ENCODE measurements at regions not wholly inside any gene's neighbourhood (a gene's known extent, or its start where the extent isn't known, plus 50 kb on each side); places are given as distances from the start of the nearest gene placed in this dataset.

GRCh38 chr15:100712226-100712625 is 109.8 kb downstream of the ASB7 start:
- Histone ChIP-seq H4K20me1 (no peaks in the 10 kb centered on the region), H3K27me3 (no peaks in the 10 kb centered on the region), H3K9ac (no peak overlapping the region), H3K27ac (no peak overlapping the region), H3K4me2 (no peak overlapping the region), H3K36me3 (no peaks in the 10 kb centered on the region), H3K4me3 (no peak overlapping the region), H3K4me1 (no peaks in the 10 kb centered on the region), H3K9me3 (no peaks in the 10 kb centered on the region; the same call in 1 of the 2 replicates)
- TF ChIP-seq Cebpa-rat (IDR thresholded peaks at IDR 0.05), result no peak

DNA sequence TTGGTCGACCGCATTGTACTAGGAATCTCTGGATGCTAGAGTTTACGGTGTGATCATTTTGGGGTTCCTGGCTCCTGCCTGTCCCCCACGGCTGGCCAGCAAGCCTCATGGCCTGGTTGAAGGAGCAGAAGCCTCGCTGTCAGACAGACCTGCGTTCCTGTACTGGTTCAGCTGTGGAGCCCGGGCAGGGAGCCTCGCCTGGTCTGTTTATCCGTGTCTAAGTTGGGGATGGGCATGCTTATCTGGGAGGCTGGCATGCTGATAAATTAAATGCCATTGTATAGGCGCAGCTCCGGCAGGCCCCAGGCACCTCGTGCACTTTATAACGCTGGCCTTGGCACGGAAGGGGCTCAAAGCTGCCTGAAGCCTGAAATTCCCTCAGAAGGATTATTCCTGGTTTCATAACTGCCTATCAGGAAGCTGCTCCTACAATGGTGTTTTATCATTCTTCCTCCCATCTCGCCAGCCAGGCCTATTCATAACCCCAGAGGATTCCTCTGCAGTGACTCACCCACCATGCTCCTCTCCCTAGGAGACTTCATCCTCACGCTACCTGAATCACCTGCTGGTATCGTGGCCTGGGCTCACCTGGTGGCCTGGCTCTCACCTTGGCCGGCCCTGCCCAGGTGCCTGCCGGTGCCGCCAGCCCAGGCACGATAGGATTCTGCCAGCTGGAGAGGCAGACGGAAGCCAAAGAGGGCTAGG is 110.9 kb downstream of the ASB7 start:
- no peak overlapping the region for H3K9ac ChIP-seq
- no peak for TF ChIP-seq Cebpa-rat (IDR thresholded peaks at IDR 0.05)
- H3K27ac ChIP-seq, result no peak overlapping the region
- no peaks in the 10 kb centered on the region; the same call in 1 of the 2 replicates for H3K9me3 ChIP-seq
- no peaks in the 10 kb centered on the region for H3K27me3 ChIP-seq
- no peaks in the 10 kb centered on the region for H4K20me1 ChIP-seq
- H3K4me3 ChIP-seq, result no peak overlapping the region
- H3K4me1 ChIP-seq, result no peaks in the 10 kb centered on the region
- no peaks in the 10 kb centered on the region for H3K36me3 ChIP-seq
- H3K4me2 ChIP-seq, result no peak overlapping the region

DNA sequence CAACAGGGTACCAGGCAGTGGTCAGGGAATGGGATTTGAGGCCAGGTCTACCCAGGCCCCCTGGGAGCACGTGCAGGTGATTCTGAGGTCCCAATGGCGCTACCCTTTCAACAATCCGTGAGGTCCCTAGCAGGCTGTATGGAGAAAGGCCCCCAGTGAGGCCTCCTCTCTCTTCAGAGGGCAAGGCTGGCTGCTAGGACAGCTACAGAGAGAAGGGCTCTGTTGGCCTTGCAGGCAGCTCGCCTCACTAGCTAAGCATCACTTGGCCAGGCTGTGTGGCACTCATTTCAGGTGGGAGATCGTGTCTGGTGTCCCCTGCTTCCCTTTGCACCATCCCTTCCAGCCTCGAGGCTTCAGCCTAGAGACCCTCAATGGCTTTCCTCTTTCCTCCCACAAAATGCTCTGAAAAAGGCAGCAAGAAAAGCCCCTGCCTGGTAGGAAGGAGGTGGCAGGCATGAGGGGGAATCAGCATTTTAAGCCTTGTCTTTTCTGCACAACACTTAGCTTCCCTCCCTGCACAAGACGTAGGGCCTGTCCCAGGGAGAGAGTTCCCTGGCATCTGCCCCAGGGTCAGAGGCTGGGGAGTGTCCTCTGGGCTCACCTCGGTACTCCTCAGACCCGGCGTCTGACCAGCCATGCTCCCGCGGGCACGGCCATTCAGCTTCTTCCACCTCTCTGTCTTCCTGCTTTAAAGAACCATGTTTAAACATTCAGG is 111.8 kb downstream of the ASB7 start:
- Histone ChIP-seq H3K4me3 (no peak overlapping the region), H3K9ac (no peak overlapping the region), H3K36me3 (no peaks in the 10 kb centered on the region), H3K4me2 (no peak overlapping the region), H3K9me3 (no peaks in the 10 kb centered on the region; the same call in 1 of the 2 replicates), H4K20me1 (no peaks in the 10 kb centered on the region), H3K4me1 (no peaks in the 10 kb centered on the region), H3K27ac (no peak overlapping the region), H3K27me3 (no peaks in the 10 kb centered on the region)
- TF ChIP-seq Cebpa-rat (IDR thresholded peaks at IDR 0.05), result no peak

GRCh38 chr15:100714749-100715342 is 112.5 kb downstream of the ASB7 start:
- Histone ChIP-seq H3K4me3 (no peak overlapping the region), H3K27ac (no peak overlapping the region), H3K36me3 (no peaks in the 10 kb centered on the region), H4K20me1 (no peaks in the 10 kb centered on the region), H3K4me2 (no peak overlapping the region), H3K4me1 (no peaks in the 10 kb centered on the region), H3K27me3 (no peaks in the 10 kb centered on the region), H3K9ac (no peak overlapping the region), H3K9me3 (no peaks in the 10 kb centered on the region)
- no peak for TF ChIP-seq Cebpa-rat (IDR thresholded peaks at IDR 0.05)

DNA sequence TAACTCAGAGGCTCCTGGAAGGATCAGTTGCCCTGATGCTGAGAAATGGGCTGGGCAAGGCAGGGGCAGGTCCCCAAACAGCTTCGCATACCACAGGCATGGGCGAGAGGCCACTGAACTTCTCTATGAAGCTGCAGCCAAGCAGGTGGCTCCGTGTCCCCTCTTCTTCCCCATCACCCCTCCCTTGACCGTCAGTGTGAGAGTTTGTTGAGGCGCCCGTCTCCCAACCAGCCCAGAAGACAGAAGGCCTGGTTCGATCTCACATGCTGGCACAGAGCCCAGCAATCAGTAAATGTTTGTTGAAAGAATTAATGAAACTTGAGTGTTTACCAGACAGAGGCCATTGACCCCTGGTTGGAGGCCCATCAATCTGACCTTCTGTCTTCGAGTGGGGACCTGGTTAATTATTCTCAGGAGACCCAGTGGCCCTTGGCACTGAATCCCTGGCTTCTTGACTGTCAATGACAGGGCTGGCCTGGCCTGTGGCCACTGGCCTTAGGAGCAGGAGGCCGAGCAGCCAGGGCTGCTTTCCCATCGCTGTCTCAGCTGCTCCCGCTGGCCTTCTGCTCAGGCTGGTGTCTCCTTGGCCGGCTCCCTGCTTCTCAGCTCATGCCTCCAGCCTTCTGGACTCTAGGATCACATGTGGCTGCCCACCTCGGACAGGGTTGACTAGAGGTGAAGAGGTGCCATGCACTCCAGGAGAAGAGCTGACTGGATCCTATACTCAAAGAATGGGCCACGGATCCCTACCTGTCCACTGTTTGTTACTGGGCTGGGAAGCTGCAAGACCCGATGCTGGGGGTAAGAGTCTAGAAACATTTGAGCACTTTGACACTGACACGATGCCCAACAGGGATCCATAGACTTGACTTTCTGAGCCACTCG is 113.4 kb downstream of the ASB7 start:
- Histone ChIP-seq H3K4me3 (no peak overlapping the region), H3K4me1 (no peaks in the 10 kb centered on the region), H3K36me3 (no peaks in the 10 kb centered on the region), H3K4me2 (no peak overlapping the region), H3K9ac (no peak overlapping the region), H3K27ac (no peak overlapping the region), H3K9me3 (no peaks in the 10 kb centered on the region), H4K20me1 (no peaks in the 10 kb centered on the region), H3K27me3 (no peaks in the 10 kb centered on the region)
- no peak for TF ChIP-seq Cebpa-rat (IDR thresholded peaks at IDR 0.05)

GRCh38 chr15:100716456-100717085 is 114.2 kb downstream of the ASB7 start:
- H3K27me3 ChIP-seq, result no peaks in the 10 kb centered on the region
- H3K4me2 ChIP-seq, result no peak overlapping the region
- no peak for TF ChIP-seq Cebpa-rat (IDR thresholded peaks at IDR 0.05)
- H3K27ac ChIP-seq, result no peak overlapping the region
- no peaks in the 10 kb centered on the region for H4K20me1 ChIP-seq
- no peaks in the 10 kb centered on the region for H3K9me3 ChIP-seq
- H3K9ac ChIP-seq, result no peak overlapping the region
- no peaks in the 10 kb centered on the region for H3K36me3 ChIP-seq
- H3K4me3 ChIP-seq, result no peak overlapping the region
- H3K4me1 ChIP-seq, result no peaks in the 10 kb centered on the region

- no peaks in the 10 kb centered on the region for H3K36me3 ChIP-seq
- no peaks in the 10 kb centered on the region for H3K9me3 ChIP-seq
- no peaks in the 10 kb centered on the region for H4K20me1 ChIP-seq
- H3K27ac ChIP-seq, result no peak overlapping the region
- H3K27me3 ChIP-seq, result no peaks in the 10 kb centered on the region
- no peak overlapping the region for H3K9ac ChIP-seq
- no peak overlapping the region for H3K4me2 ChIP-seq
- H3K4me3 ChIP-seq, result no peak overlapping the region
- H3K4me1 ChIP-seq, result no peaks in the 10 kb centered on the region
- TF ChIP-seq Cebpa-rat (IDR thresholded peaks at IDR 0.05), result no peak
Observed at GRCh38 chr15:100717596-100717995, 115.2 kb downstream of the ASB7 start.

GRCh38 chr15:100718075-100718980 is 115.9 kb downstream of the ASB7 start:
- Histone ChIP-seq H3K27ac (no peak overlapping the region), H3K27me3 (no peaks in the 10 kb centered on the region), H3K4me2 (no peak overlapping the region), H3K9me3 (no peaks in the 10 kb centered on the region), H3K4me3 (no peak overlapping the region), H4K20me1 (no peaks in the 10 kb centered on the region), H3K36me3 (no peaks in the 10 kb centered on the region), H3K4me1 (no peaks in the 10 kb centered on the region), H3K9ac (no peak overlapping the region)
- no peak for TF ChIP-seq Cebpa-rat (IDR thresholded peaks at IDR 0.05)

Measured in BLaER1 (cell line).